ENCODE measurements at regions not wholly inside any gene's neighbourhood (a gene's known extent, or its start where the extent isn't known, plus 50 kb on each side); places are given as distances from the start of the nearest gene placed in this dataset.
"Not testable (repeated sequence)": the region's sequence is repeated elsewhere in the genome, so short reads cannot be mapped to it uniquely, and the experiment has no call there.

GRCh38 chr5:145015146-145015545 is 820.0 kb downstream of the PRELID2 start:
- H3K4me3 ChIP-seq (ENCODE audit: low read length): no peak overlapping the region
- TF ChIP-seq CTCF (conservative IDR thresholded peaks at IDR 0.05; ENCODE audit: low read length): no peak
- DNase-seq (ENCODE audit: low read depth): no peak

- TF ChIP-seq CTCF (conservative IDR thresholded peaks at IDR 0.05; ENCODE audit: low read length): no peak
- no peak overlapping the region for H3K4me3 ChIP-seq (ENCODE audit: low read length)
- no peak for DNase-seq (ENCODE audit: low read depth)
Observed at GRCh38 chr5:145014109-145014508, 821.0 kb downstream of the PRELID2 start.

GRCh38 chr5:145010834-145011233 is 824.3 kb downstream of the PRELID2 start:
- no peak for TF ChIP-seq CTCF (conservative IDR thresholded peaks at IDR 0.05; ENCODE audit: low read length)

GRCh38 chr5:145008876-145009530 is 826.1 kb downstream of the PRELID2 start:
- H3K4me3 ChIP-seq (ENCODE audit: low read length): no peak overlapping the region
- no peak for DNase-seq (ENCODE audit: low read depth)
- no peak for TF ChIP-seq CTCF (conservative IDR thresholded peaks at IDR 0.05; ENCODE audit: low read length)

More at GRCh38 chr5:145010834-145011233, 824.3 kb downstream of the PRELID2 start:
- no peak for DNase-seq (ENCODE audit: low read depth)
- H3K4me3 ChIP-seq (ENCODE audit: low read length): no peak overlapping the region

- not testable (repeated sequence) for H3K4me3 ChIP-seq (ENCODE audit: low read length); DNase-seq (ENCODE audit: low read depth)
Observed at GRCh38 chr5:144994356-144994755, 823.7 kb downstream of the KCTD16 start.

- no peak for DNase-seq (ENCODE audit: low read depth)
- no peak for TF ChIP-seq CTCF (conservative IDR thresholded peaks at IDR 0.05; ENCODE audit: low read length)
- no peak overlapping the region for H3K4me3 ChIP-seq (ENCODE audit: low read length)
Observed at GRCh38 chr5:144983101-144983500, 812.4 kb downstream of the KCTD16 start.

- TF ChIP-seq CTCF (conservative IDR thresholded peaks at IDR 0.05; ENCODE audit: low read length): no peak
- DNase-seq (ENCODE audit: low read depth): no peak
- no peak overlapping the region for H3K4me3 ChIP-seq (ENCODE audit: low read length)
Observed at GRCh38 chr5:144979516-144980264, 809.0 kb downstream of the KCTD16 start.

Data from AG10803 (cell line).